HG03439 (cell line): ENCODE measurements at regions not wholly inside any gene's neighbourhood (a gene's known extent, or its start where the extent isn't known, plus 50 kb on each side); places are given as distances from the start of the nearest gene placed in this dataset.
"Not testable (repeated sequence)": the region's sequence is repeated elsewhere in the genome, so short reads cannot be mapped to it uniquely, and the experiment has no call there.

ENCODE experiments used
- ATAC-seq: cut with Tn5 transposase; IDR thresholded peaks from one replicate; pipeline ENCODE4 v1.9.1; 2021; ENCODE audit warnings: mild to moderate bottlenecking, moderate library complexity; ENCODE audit not compliant: unreplicated experiment

GRCh38 chr12:31215518-31216232, 110.3 kb downstream of the SINHCAF start:
- ATAC-seq, result no peak

GRCh38 chr12:31216479-31216878, 109.5 kb downstream of the SINHCAF start:
- no peak for ATAC-seq

- ATAC-seq, result no peak
These were observed 108.4 kb downstream of the SINHCAF start for GRCh38 chr12:31217356-31218130.

- no peak for ATAC-seq
These were observed 107.5 kb downstream of the SINHCAF start for GRCh38 chr12:31218203-31219025.

- no peak for ATAC-seq
These were observed 106.4 kb downstream of the SINHCAF start for GRCh38 chr12:31219521-31219920.

GRCh38 chr12:31220061-31220460, 105.9 kb downstream of the SINHCAF start:
- ATAC-seq, result no peak

GRCh38 chr12:31220633-31221550, 105.1 kb downstream of the SINHCAF start:
- ATAC-seq, result no peak

GRCh38 chr12:31221551-31221945, 104.4 kb downstream of the SINHCAF start:
- no peak for ATAC-seq

GRCh38 chr12:31222620-31223222, 103.2 kb downstream of the SINHCAF start:
- no peak for ATAC-seq

- ATAC-seq, result not testable (repeated sequence)
These were observed 102.3 kb downstream of the SINHCAF start for GRCh38 chr12:31223640-31224039.

GRCh38 chr12:31224768-31225448, 101.0 kb downstream of the SINHCAF start:
- no peak for ATAC-seq

GRCh38 chr12:31225656-31226535, 100.1 kb downstream of the SINHCAF start:
- ATAC-seq, result no peak

- no peak for ATAC-seq
These were observed 99.3 kb downstream of the SINHCAF start for GRCh38 chr12:31226639-31227038.

- no peak for ATAC-seq
These were observed 98.5 kb downstream of the SINHCAF start for GRCh38 chr12:31227401-31227981.

- ATAC-seq, result no peak
These were observed 96.8 kb downstream of the SINHCAF start for GRCh38 chr12:31228811-31229792.

- ATAC-seq, result no peak
These were observed 95.9 kb downstream of the SINHCAF start for GRCh38 chr12:31230004-31230403.
